ENCODE measurements at regions not wholly inside any gene's neighbourhood (a gene's known extent, or its start where the extent isn't known, plus 50 kb on each side); places are given as distances from the start of the nearest gene placed in this dataset.
"Not testable (repeated sequence)": the region's sequence is repeated elsewhere in the genome, so short reads cannot be mapped to it uniquely, and the experiment has no call there.

DNA sequence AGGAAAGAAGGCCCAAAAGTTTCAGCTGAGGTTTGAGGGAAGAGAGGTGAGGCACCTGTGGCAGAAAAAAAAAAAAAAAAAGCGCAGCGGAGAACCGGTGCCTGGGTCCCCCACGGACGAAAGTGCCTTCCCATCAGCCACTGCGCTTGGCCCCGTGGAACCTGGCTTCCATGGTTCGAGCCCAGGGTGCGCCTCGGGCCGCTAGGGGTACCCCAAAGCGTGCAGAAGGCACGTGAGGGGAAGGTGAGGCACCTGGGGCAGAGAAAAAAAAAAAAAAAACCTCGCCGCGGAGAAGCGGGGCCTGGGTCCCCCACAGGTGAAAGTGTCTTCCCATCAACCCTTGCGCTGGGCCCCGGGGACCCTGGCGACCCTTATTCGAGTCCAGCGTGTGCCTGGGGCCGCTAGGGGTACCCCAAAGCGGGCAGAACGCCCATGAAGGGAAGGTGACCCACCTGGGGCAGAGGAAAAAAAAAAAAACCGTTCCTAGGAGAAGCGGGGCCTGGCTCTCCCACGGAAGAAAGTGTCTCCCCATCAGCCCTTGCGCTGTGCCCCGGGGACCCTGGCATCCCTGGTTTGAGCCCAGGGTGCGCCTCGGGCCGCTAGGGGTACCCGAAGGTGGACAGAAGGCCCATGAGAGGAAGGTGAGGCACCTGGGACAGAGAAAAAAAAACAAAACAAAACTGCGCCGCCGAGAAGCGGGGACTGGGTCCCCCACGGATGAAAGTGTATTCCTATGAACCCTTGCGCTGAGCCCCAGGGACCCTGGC, 228.6 kb downstream of the CCDC74A start:
- no peaks in the 10 kb centered on the region for H3K79me2 ChIP-seq (ENCODE audit: control insufficient read depth, insufficient read depth, low read length)
- H3K4me2 ChIP-seq (ENCODE audit: control insufficient read depth, insufficient read depth): no peak overlapping the region
- ChIA-PET SMC1A (ENCODE audit: uncharacterized antibody, unreplicated experiment) (no interaction called here), CTCF (no interaction called here), POLR2A (no interaction called here), RAD21 (ENCODE audit: unreplicated experiment) (no interaction called here)
- no peak for TF ChIP-seq KDM1A (IDR thresholded peaks at IDR 0.05; ENCODE audit: borderline replicate concordance)
- TF ChIP-seq CEBPB (IDR thresholded peaks at IDR 0.05; ENCODE audit: borderline replicate concordance in 1 of 2, low read depth in 2 of 2, low read length in 2 of 2): no peak
- TF ChIP-seq, protein P1, sequence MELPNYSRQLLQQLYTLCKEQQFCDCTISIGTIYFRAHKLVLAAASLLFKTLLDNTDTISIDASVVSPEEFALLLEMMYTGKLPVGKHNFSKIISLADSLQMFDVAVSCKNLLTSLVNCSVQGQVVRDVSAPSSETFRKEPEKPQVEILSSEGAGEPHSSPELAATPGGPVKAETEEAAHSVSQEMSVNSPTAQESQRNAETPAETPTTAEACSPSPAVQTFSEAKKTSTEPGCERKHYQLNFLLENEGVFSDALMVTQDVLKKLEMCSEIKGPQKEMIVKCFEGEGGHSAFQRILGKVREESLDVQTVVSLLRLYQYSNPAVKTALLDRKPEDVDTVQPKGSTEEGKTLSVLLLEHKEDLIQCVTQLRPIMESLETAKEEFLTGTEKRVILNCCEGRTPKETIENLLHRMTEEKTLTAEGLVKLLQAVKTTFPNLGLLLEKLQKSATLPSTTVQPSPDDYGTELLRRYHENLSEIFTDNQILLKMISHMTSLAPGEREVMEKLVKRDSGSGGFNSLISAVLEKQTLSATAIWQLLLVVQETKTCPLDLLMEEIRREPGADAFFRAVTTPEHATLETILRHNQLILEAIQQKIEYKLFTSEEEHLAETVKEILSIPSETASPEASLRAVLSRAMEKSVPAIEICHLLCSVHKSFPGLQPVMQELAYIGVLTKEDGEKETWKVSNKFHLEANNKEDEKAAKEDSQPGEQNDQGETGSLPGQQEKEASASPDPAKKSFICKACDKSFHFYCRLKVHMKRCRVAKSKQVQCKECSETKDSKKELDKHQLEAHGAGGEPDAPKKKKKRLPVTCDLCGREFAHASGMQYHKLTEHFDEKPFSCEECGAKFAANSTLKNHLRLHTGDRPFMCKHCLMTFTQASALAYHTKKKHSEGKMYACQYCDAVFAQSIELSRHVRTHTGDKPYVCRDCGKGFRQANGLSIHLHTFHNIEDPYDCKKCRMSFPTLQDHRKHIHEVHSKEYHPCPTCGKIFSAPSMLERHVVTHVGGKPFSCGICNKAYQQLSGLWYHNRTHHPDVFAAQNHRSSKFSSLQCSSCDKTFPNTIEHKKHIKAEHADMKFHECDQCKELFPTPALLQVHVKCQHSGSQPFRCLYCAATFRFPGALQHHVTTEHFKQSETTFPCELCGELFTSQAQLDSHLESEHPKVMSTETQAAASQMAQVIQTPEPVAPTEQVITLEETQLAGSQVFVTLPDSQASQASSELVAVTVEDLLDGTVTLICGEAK (IDR thresholded peaks at IDR 0.05; ENCODE audit: borderline replicate concordance): no peak
- no peak for TF ChIP-seq HDAC6 (IDR thresholded peaks at IDR 0.05; ENCODE audit: unreplicated experiment)
- no peaks in the 10 kb centered on the region for H3K4me1 ChIP-seq (ENCODE audit: control insufficient read depth, insufficient read depth, low read length)
- H4K20me1 ChIP-seq (ENCODE audit: control insufficient read depth, insufficient read depth): no peaks in the 10 kb centered on the region
- FAIRE-seq: no peak
- no peak overlapping the region for H3K27ac ChIP-seq (ENCODE audit: control insufficient read depth, insufficient read depth)
- no peak overlapping the region for H3K9ac ChIP-seq (ENCODE audit: control insufficient read depth, insufficient read depth, low read length)
- no TSS peak for BruUV-seq (replicated peaks)
- in situ Hi-C loops (cut with MboI): no loop called here
- no peaks in the 10 kb centered on the region for H3K27me3 ChIP-seq (replicated peaks in 1 of 2; ENCODE audit: control insufficient read depth in 2 of 2, insufficient read depth in 2 of 2, low read length in 1 of 2)
- H3K9me3 ChIP-seq (replicated peaks; ENCODE audit: control insufficient read depth, insufficient read depth, low read length): no peaks in the 10 kb centered on the region; the same call in 2 of the 3 replicates
- no peak for DNase-seq (ENCODE audit: low read depth, low spot score)
- 70% methylated on average over 24 of the region's 40 CpGs for WGBS (ENCODE audit: insufficient coverage, insufficient replicate concordance, low lambda C conversion rate, missing lambda C conversion rate)
- intact Hi-C loops (cut with micrococcal nuclease; ENCODE audit: unreplicated experiment): no loop called here
- no peak for ATAC-seq
- H3K36me3 ChIP-seq (ENCODE audit: control insufficient read depth in 2 of 2, insufficient read depth in 2 of 2, low read length in 1 of 2): no peaks in the 10 kb centered on the region
- H2AFZ ChIP-seq (ENCODE audit: control insufficient read depth, low read depth, low read length): no peak overlapping the region
- H3K4me3 ChIP-seq: no peak overlapping the region

DNA sequence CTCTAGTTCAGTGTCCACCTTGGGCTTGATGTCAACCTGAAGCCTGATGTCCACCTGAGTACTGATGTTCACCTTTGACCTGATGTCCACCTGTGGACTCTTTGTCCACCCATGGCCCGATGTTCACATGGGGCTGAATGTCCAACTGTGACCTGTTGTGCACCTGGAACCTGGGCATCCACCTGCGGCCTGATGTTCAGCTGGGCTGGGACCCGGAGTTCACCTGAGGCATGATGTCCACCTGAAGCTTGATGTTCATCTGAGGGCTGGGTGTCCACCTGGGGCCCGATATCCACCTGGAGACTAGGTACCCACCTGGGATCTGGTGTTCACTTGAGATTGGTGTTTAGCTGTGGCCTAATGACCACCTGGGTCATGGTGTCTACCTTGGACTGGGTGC, 231.3 kb downstream of the CCDC74A start:
- H3K36me3 ChIP-seq (ENCODE audit: control insufficient read depth in 2 of 2, insufficient read depth in 2 of 2, low read length in 1 of 2); H3K79me2 ChIP-seq (ENCODE audit: control insufficient read depth, insufficient read depth, low read length); CTCF ChIA-PET; H3K9me3 ChIP-seq (replicated peaks; ENCODE audit: control insufficient read depth, insufficient read depth, low read length); BruUV-seq (replicated peaks); intact Hi-C loops (cut with micrococcal nuclease; ENCODE audit: unreplicated experiment); in situ Hi-C loops (cut with MboI); H3K4me3 ChIP-seq; H3K27ac ChIP-seq (ENCODE audit: control insufficient read depth, insufficient read depth); DNase-seq (ENCODE audit: low read depth, low spot score); FAIRE-seq; H2AFZ ChIP-seq (ENCODE audit: control insufficient read depth, low read depth, low read length); H4K20me1 ChIP-seq (ENCODE audit: control insufficient read depth, insufficient read depth); H3K4me1 ChIP-seq (ENCODE audit: control insufficient read depth, insufficient read depth, low read length); ATAC-seq; SMC1A ChIA-PET (ENCODE audit: uncharacterized antibody, unreplicated experiment); H3K9ac ChIP-seq (ENCODE audit: control insufficient read depth, insufficient read depth, low read length); RAD21 ChIA-PET (ENCODE audit: unreplicated experiment); H3K4me2 ChIP-seq (ENCODE audit: control insufficient read depth, insufficient read depth); POLR2A ChIA-PET; H3K27me3 ChIP-seq (replicated peaks in 1 of 2; ENCODE audit: control insufficient read depth in 2 of 2, insufficient read depth in 2 of 2, low read length in 1 of 2): not testable (repeated sequence)
- WGBS (ENCODE audit: insufficient coverage, insufficient replicate concordance, low lambda C conversion rate, missing lambda C conversion rate): 68% methylated on average over 4 of the region's 4 CpGs

DNA sequence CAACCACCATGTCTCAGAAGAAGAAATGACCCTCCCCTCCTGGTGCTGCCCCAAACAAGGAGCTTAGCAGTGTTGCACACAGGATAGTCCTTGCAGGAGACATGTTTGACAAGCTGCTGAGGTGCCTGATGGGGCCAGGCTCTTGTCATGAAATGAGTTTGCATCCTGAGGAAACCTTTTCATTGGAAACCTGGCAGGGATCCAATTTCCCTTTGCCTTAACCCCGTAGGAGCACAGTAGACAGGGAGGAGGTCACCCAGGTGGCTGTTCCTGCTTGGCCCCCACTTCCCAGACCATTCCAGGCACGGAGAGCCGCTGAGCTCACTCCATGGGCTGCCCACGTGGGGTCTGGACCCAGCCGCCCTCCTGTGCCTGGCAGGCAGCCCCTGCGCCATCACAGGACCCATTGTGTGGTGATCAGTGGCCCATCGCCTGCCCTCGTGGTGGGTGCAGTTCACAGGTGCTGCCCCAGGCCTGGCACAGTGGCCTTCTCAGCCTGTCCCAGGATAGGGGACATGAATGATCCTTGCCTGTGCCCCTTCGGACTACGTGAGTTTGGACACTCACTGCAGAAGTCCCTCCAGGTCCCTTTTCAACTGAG, 247.4 kb downstream of the CCDC74A start:
- intact Hi-C loops (cut with micrococcal nuclease; ENCODE audit: unreplicated experiment); FAIRE-seq; H3K4me2 ChIP-seq (ENCODE audit: control insufficient read depth, insufficient read depth); H3K9ac ChIP-seq (ENCODE audit: control insufficient read depth, insufficient read depth, low read length); CTCF ChIA-PET; H3K27ac ChIP-seq (ENCODE audit: control insufficient read depth, insufficient read depth); H3K27me3 ChIP-seq (replicated peaks in 1 of 2; ENCODE audit: control insufficient read depth in 2 of 2, insufficient read depth in 2 of 2, low read length in 1 of 2); H3K79me2 ChIP-seq (ENCODE audit: control insufficient read depth, insufficient read depth, low read length); RAD21 ChIA-PET (ENCODE audit: unreplicated experiment); H2AFZ ChIP-seq (ENCODE audit: control insufficient read depth, low read depth, low read length); H4K20me1 ChIP-seq (ENCODE audit: control insufficient read depth, insufficient read depth); H3K4me1 ChIP-seq (ENCODE audit: control insufficient read depth, insufficient read depth, low read length); H3K9me3 ChIP-seq (replicated peaks; ENCODE audit: control insufficient read depth, insufficient read depth, low read length); SMC1A ChIA-PET (ENCODE audit: uncharacterized antibody, unreplicated experiment); H3K36me3 ChIP-seq (ENCODE audit: control insufficient read depth in 2 of 2, insufficient read depth in 2 of 2, low read length in 1 of 2); H3K4me3 ChIP-seq; ATAC-seq; POLR2A ChIA-PET; BruUV-seq (replicated peaks); DNase-seq (ENCODE audit: low read depth, low spot score): not testable (repeated sequence)
- 23% methylated on average over 8 of the region's 10 CpGs for WGBS (ENCODE audit: insufficient coverage, insufficient replicate concordance, low lambda C conversion rate, missing lambda C conversion rate)
- in situ Hi-C loops (cut with MboI): loop anchor here (25.0 kb wide), 1 partner anchor 363 kb away; no protein-coding TSS in a partner anchor
